ENCODE measurements at regions not wholly inside any gene's neighbourhood (a gene's known extent, or its start where the extent isn't known, plus 50 kb on each side); places are given as distances from the start of the nearest gene placed in this dataset.

GRCh38 chr5:43774881-43775399, 172.0 kb downstream of the NNT start:
- TF ChIP-seq CTCF (IDR thresholded peaks at IDR 0.05; ENCODE audit: control insufficient read depth, insufficient read depth, low read depth, low read length, missing control alignments), result no peak
- DNase-seq (ENCODE audit: low read depth), result no peak

DNA sequence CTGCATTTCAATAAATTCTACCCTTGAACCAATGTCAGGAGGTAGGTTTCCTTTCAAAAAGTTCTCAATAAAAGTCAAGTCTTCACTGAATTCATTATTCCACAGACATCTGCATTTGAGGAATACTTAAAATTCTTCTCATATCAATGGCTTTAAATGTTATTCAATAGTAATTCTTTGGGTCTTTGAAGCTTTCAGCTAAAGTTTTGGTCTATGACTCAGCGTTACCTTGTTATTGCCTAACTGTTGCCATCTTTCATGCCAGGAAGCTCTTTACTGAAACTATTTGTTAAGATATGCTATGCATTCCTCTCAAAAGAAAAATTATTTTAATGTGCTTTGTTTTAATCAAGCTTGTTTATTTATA, 170.5 kb downstream of the NNT start:
- no peak for TF ChIP-seq CTCF (IDR thresholded peaks at IDR 0.05; ENCODE audit: control insufficient read depth, insufficient read depth, low read depth, low read length, missing control alignments)
- no peak overlapping the region for H3K4me3 ChIP-seq (ENCODE audit: control insufficient read depth, low read depth, low read length)
- DNase-seq (ENCODE audit: low read depth), result peak; percentile 54

More at GRCh38 chr5:43774881-43775399, 172.0 kb downstream of the NNT start:
- no peak overlapping the region for H3K4me3 ChIP-seq (ENCODE audit: control insufficient read depth, low read depth, low read length)

DNA sequence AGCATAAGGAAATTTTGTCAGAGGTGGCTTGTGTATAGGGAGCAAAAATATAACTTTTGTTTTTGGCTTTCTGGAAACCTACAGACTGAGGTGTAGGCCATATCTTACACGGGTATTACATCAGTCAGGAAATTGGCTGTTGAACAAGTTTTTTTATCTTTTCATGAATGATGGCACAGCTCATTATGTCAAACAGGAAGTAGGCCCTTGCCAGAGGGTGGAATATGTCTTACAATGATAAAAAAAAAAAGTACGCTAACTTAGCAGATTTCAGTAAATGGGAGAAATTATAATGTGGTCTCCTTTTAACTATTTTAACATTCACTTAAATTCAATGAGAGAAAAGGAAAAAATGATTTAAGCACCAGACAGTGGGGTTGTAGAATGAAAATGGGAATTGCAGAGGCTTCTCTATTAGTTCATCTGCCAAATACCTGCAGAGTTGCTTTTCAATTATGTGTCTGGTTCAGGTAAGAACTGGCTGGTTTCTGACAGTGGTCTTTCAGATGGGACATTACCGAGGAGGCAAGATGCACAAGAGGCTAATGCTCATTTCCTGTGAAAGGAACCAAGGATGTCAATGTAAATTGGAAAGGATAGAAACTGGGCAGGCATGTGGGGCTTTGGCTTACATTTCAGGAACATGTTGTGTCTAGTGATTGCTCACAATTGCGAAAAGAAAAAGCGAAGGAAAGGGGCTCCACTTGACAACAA, 169.9 kb downstream of the NNT start:
- DNase-seq (ENCODE audit: low read depth), result peak; percentile 29
- TF ChIP-seq CTCF (IDR thresholded peaks at IDR 0.05; ENCODE audit: control insufficient read depth, insufficient read depth, low read depth, low read length, missing control alignments), result no peak
- no peak overlapping the region for H3K4me3 ChIP-seq (ENCODE audit: control insufficient read depth, low read depth, low read length)

GRCh38 chr5:43772458-43772763, 169.4 kb downstream of the NNT start:
- no peak overlapping the region for H3K4me3 ChIP-seq (ENCODE audit: control insufficient read depth, low read depth, low read length)
- DNase-seq (ENCODE audit: low read depth), result no peak
- TF ChIP-seq CTCF (IDR thresholded peaks at IDR 0.05; ENCODE audit: control insufficient read depth, insufficient read depth, low read depth, low read length, missing control alignments), result no peak

DNA sequence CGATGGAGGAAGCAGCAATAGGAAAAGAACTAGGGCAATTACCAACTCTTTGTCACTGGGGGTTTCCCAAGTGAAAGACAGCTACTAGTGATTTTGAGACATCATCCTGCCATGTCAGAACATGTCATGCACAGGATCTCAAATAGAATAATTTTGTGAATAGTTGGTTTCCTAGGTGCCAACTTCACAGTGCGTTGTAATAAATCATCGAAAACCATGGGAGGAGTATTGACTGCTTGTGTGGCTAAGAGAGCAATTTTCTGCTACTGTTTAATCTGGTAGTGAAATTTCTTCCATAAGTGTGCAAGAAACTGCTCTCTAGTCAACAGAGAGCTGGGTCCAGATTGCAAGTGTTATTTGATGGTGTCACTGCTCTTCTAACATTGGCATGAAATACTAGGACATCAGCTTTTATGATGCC, 168.6 kb downstream of the NNT start:
- no peak for TF ChIP-seq CTCF (IDR thresholded peaks at IDR 0.05; ENCODE audit: control insufficient read depth, insufficient read depth, low read depth, low read length, missing control alignments)
- H3K4me3 ChIP-seq (ENCODE audit: control insufficient read depth, low read depth, low read length), result no peak overlapping the region
- no peak for DNase-seq (ENCODE audit: low read depth)

- no peak for TF ChIP-seq CTCF (IDR thresholded peaks at IDR 0.05; ENCODE audit: control insufficient read depth, insufficient read depth, low read depth, low read length, missing control alignments)
- no peak overlapping the region for H3K4me3 ChIP-seq (ENCODE audit: control insufficient read depth, low read depth, low read length)
- peak; percentile 95 for DNase-seq (ENCODE audit: low read depth)
Observed at GRCh38 chr5:43769571-43770355, 166.8 kb downstream of the NNT start.

All from AG09309 (cell line).